Muscle layer of duodenum (tissue), 2 donors: ENCODE measurements at regions not wholly inside any gene's neighbourhood (a gene's known extent, or its start where the extent isn't known, plus 50 kb on each side); places are given as distances from the start of the nearest gene placed in this dataset.

ENCODE experiments used
- H3K27ac ChIP-seq: one replicate; pipeline ENCODE4 v1.7.0; 2013; ENCODE audit warnings: mild to moderate bottlenecking, low read length
- H3K27me3 ChIP-seq: one replicate; pipeline ENCODE4 v1.7.0; 2013; ENCODE audit warnings: low read depth, mild to moderate bottlenecking, control low read depth, low read length
- H3K36me3 ChIP-seq, 2 donors: one replicate each; pipeline ENCODE4 v1.7.0; 2013; ENCODE audit warnings: low read length in 2 of 2, control low read depth in 1 of 2, mild to moderate bottlenecking in 1 of 2; ENCODE audit not compliant: insufficient read depth in 2 of 2, control insufficient read depth in 1 of 2
- H3K4me1 ChIP-seq, 2 donors: one replicate each; pipeline ENCODE4 v1.7.0; 2013; ENCODE audit warnings: low read length in 2 of 2, mild to moderate bottlenecking in 2 of 2, control low read depth in 1 of 2, moderate library complexity in 1 of 2; ENCODE audit not compliant: insufficient read depth in 2 of 2, control insufficient read depth in 1 of 2
- H3K4me3 ChIP-seq, 2 donors: one replicate each; pipeline ENCODE4 v1.7.0; 2013; ENCODE audit warnings: low read length in 2 of 2, low read depth in 1 of 2, mild to moderate bottlenecking in 1 of 2
- H3K9me3 ChIP-seq, 2 donors: one replicate each; pipeline ENCODE4 v1.7.0; 2013; ENCODE audit warnings: low read length in 2 of 2, control low read depth in 1 of 2, mild to moderate bottlenecking in 1 of 2; ENCODE audit not compliant: control insufficient read depth in 1 of 2
- donor health status: healthy.

DNA sequence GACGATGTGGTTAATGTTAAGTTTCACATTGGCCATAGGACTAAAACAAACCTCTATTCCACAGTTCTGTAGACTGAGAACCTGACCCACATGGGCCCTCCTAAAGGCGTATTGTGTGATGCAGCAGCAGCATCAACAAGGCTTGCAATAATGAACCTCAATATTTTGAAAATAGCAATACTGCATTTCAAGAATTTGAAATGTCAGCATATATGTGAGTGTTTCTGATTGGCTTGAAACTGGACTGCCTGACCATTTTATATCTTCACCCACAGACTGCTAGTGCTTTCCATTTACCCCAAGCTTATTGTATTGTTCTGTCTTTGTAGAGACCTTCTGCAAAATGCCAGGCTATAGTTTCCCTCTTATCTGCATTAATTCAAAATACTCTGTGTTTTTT, 1122.3 kb downstream of the IGSF11 start:
- Histone ChIP-seq H3K36me3 (no peaks in the 10 kb centered on the region), H3K4me1 (no peaks in the 10 kb centered on the region), H3K4me3 (no peak overlapping the region), H3K27me3 (no peaks in the 10 kb centered on the region), H3K27ac (no peak overlapping the region), H3K9me3 (no peaks in the 10 kb centered on the region)

DNA sequence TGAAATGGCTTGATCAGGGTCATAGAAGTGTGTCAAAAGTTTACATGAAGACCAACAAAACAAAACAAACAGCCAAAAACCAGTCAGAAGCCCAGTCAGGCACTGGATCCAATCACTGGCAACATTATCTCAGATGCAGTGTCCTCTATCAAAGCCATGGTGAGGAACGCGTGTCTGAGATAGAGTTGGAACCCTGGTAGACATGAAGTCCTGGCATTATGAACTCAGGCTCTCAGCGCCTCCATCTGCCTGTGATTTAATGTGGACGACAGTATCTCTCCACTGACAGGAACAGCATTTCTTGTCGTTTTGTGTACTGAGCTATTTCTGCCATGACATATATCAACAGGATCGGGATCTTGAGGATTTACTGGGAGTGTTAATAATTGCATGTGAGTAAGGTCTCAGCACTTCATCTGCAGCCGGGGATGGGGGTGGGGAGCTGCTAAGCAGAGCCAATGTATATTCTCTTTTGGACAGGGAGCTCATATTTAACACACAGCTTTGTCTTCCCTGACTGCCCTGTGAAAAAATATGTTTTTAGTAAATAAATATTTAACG, 1120.0 kb downstream of the IGSF11 start:
- Histone ChIP-seq H3K9me3 (no peaks in the 10 kb centered on the region), H3K27me3 (no peaks in the 10 kb centered on the region), H3K27ac (no peak overlapping the region), H3K4me1 (peaks cover 0 to 3% of the 10 kb centered on the region in 2 donors), H3K36me3 (no peaks in the 10 kb centered on the region), H3K4me3 (no peak overlapping the region)

- Histone ChIP-seq H3K27me3 (no peaks in the 10 kb centered on the region), H3K9me3 (no peaks in the 10 kb centered on the region), H3K27ac (no peak overlapping the region), H3K4me3 (no peak overlapping the region), H3K4me1 (peaks cover 0 to 10% of the 10 kb centered on the region in 2 donors), H3K36me3 (no peaks in the 10 kb centered on the region)
Measured at GRCh38 chr3:117916839-117917238, 1117.8 kb downstream of the IGSF11 start.

DNA sequence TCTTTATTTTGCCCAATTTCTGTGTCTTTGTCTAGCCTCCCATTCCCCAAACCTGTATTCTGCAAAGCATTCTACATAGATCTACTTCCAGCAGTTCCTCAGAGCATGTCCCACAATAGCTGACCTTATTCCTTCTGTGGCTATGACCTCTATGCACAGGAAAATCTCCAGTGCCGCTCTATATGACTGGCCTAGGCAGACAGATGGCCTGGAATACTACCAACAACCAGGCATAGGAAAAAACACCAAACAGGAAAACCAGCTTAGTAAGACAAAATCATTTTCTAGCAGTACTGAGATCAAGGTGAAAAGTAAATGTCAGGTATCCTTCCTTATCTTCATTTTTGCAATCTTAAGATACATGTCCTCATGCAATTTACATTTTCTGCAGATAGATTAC, 1115.0 kb downstream of the IGSF11 start:
- Histone ChIP-seq H3K4me3 (no peak overlapping the region), H3K36me3 (no peaks in the 10 kb centered on the region), H3K27me3 (no peaks in the 10 kb centered on the region), H3K27ac (no peak overlapping the region), H3K9me3 (no peaks in the 10 kb centered on the region), H3K4me1 (peaks cover 0 to 10% of the 10 kb centered on the region in 2 donors)

DNA sequence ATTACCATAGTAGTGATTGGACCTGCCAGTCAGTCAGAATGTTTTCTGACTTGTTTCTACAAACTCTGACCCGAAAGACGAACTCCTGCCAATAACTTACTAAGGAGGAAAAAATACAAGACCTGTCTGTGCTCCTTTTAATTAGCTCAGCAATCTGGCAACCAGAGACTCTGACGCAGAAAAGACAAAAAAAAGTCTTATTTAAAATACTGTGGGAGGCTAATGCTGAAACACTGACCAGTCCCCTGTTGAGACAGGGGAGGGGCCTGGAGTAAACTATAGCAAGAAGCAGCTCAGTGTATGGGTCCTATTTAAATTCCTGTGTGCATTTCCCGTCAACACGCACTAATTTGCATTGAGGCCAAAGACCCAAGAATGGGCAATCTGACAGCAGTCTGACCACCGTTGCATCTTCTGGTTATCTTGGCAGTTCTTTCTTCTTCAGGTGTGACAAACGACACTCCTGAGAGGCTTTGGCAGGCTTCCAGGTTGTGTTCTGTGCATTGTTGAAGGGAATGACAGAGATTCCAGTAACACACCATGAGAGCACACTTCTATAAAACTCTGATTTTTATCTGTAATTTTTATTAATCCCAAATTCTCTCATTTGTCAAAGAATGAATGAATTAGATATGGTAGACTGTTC, 1114.3 kb downstream of the IGSF11 start:
- H3K27ac ChIP-seq: no peak overlapping the region
- H3K27me3 ChIP-seq: no peaks in the 10 kb centered on the region
- H3K4me3 ChIP-seq: no peak overlapping the region
- H3K4me1 ChIP-seq: peaks cover 0 to 10% of the 10 kb centered on the region in 2 donors
- H3K9me3 ChIP-seq: no peaks in the 10 kb centered on the region
- no peaks in the 10 kb centered on the region for H3K36me3 ChIP-seq

DNA sequence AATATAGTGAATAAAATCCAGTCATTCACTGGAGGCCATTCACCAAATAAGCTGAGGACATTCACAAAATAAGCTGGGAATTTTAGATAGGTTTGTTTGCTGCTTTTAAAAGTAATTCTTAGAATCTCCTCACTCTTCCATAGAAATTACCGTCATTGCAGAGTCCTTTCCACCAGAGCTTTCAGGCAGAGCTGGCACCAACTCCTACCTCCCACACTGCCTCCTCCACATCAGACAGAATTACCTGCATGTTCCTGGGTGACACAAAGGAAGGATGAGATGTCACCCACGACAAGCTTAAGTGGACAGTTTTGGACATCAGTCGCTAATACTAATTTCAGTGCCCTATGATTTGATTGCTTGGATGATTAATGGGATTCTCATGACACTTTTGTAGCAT, 1113.2 kb downstream of the IGSF11 start:
- peaks cover 0 to 10% of the 10 kb centered on the region in 2 donors for H3K4me1 ChIP-seq
- H3K27ac ChIP-seq: no peak overlapping the region
- H3K4me3 ChIP-seq: no peak overlapping the region
- no peaks in the 10 kb centered on the region for H3K36me3 ChIP-seq
- H3K27me3 ChIP-seq: no peaks in the 10 kb centered on the region
- no peaks in the 10 kb centered on the region for H3K9me3 ChIP-seq

GRCh38 chr3:117922039-117922438, 1112.6 kb downstream of the IGSF11 start:
- H3K27ac ChIP-seq: no peak overlapping the region
- no peaks in the 10 kb centered on the region for H3K27me3 ChIP-seq
- no peak overlapping the region for H3K4me3 ChIP-seq
- no peaks in the 10 kb centered on the region for H3K36me3 ChIP-seq
- peaks cover 0 to 10% of the 10 kb centered on the region in 2 donors for H3K4me1 ChIP-seq
- H3K9me3 ChIP-seq: no peaks in the 10 kb centered on the region

GRCh38 chr3:117926819-117927218, 1107.8 kb downstream of the IGSF11 start:
- no peak overlapping the region for H3K4me3 ChIP-seq
- no peaks in the 10 kb centered on the region for H3K27me3 ChIP-seq
- H3K27ac ChIP-seq: no peak overlapping the region
- H3K4me1 ChIP-seq: no peaks in the 10 kb centered on the region
- H3K36me3 ChIP-seq: no peaks in the 10 kb centered on the region
- H3K9me3 ChIP-seq: no peaks in the 10 kb centered on the region

DNA sequence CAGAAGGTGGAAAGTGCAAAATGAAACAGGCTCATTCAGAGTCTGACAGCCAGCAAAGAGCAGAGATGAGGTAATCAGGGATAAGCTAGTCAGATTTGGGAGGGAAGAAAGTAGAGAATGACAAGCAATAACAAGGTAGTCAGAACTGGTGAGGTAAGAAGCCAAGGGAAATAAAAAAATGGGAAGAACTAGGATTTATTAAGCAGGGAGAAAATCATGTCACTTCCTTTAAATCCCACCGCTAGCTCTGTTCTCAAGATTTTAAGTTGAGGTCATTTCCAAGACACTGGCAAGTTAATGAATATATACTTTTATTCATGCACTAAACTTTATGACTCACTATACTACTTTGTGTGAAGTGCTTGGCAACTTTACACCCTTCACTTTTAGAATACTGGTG, 1106.8 kb downstream of the IGSF11 start:
- H3K27ac ChIP-seq: no peak overlapping the region
- no peaks in the 10 kb centered on the region for H3K4me1 ChIP-seq
- no peak overlapping the region for H3K4me3 ChIP-seq
- H3K9me3 ChIP-seq: no peaks in the 10 kb centered on the region
- H3K27me3 ChIP-seq: no peaks in the 10 kb centered on the region
- no peaks in the 10 kb centered on the region for H3K36me3 ChIP-seq

DNA sequence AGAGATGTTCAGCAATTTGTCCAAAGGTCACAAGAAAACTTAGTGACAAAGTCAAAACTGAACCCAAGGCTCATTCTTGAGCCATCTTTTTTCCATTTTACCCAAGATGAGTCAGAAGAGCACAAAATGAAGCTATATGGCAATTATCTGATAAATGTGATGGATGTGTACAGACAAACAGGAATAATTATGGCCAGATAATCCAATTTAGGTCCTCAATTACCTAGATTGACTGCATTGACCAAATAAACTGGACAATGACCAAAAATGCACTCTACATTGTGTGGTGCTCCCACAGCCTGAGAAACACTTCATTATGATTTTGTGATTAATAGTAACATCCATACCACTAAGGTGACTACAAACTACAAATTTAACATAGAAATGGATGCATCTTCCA, 1105.8 kb downstream of the IGSF11 start:
- H3K27ac ChIP-seq: no peak overlapping the region
- H3K27me3 ChIP-seq: no peaks in the 10 kb centered on the region
- no peaks in the 10 kb centered on the region for H3K4me1 ChIP-seq
- H3K36me3 ChIP-seq: no peaks in the 10 kb centered on the region
- H3K4me3 ChIP-seq: no peak overlapping the region
- H3K9me3 ChIP-seq: no peaks in the 10 kb centered on the region

DNA sequence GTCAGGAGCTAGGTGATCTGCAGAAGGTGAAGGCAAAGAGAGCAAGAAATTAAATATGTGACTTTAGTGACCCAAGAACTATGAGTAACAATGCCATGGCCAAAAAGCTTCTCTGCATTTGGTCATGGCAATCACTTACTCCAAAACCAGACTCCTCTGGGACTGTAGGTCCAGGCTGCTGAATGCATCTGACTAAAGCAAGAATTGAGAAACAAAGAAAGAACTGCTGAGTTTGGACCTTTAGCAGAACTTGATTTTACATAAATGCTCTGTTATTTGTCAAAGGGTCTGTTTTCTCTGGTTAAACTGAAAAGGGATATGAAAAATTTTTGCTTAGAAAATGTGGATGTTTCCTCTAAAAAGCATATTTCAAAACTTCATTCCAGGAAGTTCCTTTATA, 1102.2 kb downstream of the IGSF11 start:
- H3K4me1 ChIP-seq: no peaks in the 10 kb centered on the region
- no peaks in the 10 kb centered on the region for H3K27me3 ChIP-seq
- no peaks in the 10 kb centered on the region for H3K36me3 ChIP-seq
- no peak overlapping the region for H3K27ac ChIP-seq
- no peaks in the 10 kb centered on the region for H3K9me3 ChIP-seq
- no peak overlapping the region for H3K4me3 ChIP-seq

DNA sequence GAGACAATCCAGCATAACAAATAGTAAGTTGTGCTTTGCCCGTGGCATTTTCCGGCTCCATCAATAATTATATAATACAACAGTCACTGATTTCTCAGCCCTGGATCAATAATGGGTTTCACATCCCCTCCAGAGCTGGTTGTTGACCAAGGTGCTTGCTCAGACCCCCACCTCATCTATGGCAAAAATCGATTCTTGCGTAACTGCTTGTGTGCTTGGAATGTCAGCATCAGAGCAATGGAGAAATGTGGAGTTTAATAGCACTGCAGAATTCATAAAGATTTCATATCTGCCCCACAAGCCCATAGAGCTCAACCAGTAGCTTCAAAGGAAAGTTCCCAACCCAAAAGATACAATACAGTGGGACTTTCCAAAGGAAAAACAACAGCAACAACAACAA, 1098.5 kb downstream of the IGSF11 start:
- H3K27ac ChIP-seq: no peak overlapping the region
- H3K36me3 ChIP-seq: no peaks in the 10 kb centered on the region
- no peak overlapping the region for H3K4me3 ChIP-seq
- H3K27me3 ChIP-seq: no peaks in the 10 kb centered on the region
- H3K9me3 ChIP-seq: no peaks in the 10 kb centered on the region
- no peaks in the 10 kb centered on the region for H3K4me1 ChIP-seq
